ENCODE measurements at regions not wholly inside any gene's neighbourhood (a gene's known extent, or its start where the extent isn't known, plus 50 kb on each side); places are given as distances from the start of the nearest gene placed in this dataset.

DNA sequence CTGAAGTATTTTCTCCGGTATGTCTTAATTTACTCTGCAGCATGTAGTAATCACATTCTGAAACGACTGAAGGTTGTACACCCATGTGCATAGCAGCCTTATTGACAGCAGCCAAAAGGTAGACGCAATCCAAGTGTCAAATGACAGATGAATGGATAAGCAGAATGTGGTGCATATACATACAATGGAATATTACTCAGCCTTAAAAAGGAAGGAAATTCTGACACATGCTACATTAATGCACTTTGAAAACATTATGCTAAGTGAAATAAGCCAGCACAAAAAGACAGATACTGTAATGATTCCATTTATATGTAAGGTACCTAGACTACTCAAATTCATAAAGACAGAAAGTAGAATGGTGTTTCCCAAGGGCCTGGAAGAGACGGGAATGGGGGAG is 88.0 kb upstream of the EFEMP1 start:
- Mint-ChIP-seq H3K4me3 (ENCODE audit: unreplicated experiment) (no peak overlapping the region), H3K9me3 (ENCODE audit: unreplicated experiment) (no peaks in the 10 kb centered on the region), H3K27me3 (ENCODE audit: unreplicated experiment) (peaks cover 31% of the 10 kb centered on the region), H3K36me3 (ENCODE audit: unreplicated experiment) (no peaks in the 10 kb centered on the region), H3K27ac (ENCODE audit: unreplicated experiment) (no peak overlapping the region), H3K4me1 (ENCODE audit: unreplicated experiment) (no peaks in the 10 kb centered on the region)
- no peak for DNase-seq (ENCODE audit: extremely low spot score, unreplicated experiment)
- TF ChIP-seq, protein P1, sequence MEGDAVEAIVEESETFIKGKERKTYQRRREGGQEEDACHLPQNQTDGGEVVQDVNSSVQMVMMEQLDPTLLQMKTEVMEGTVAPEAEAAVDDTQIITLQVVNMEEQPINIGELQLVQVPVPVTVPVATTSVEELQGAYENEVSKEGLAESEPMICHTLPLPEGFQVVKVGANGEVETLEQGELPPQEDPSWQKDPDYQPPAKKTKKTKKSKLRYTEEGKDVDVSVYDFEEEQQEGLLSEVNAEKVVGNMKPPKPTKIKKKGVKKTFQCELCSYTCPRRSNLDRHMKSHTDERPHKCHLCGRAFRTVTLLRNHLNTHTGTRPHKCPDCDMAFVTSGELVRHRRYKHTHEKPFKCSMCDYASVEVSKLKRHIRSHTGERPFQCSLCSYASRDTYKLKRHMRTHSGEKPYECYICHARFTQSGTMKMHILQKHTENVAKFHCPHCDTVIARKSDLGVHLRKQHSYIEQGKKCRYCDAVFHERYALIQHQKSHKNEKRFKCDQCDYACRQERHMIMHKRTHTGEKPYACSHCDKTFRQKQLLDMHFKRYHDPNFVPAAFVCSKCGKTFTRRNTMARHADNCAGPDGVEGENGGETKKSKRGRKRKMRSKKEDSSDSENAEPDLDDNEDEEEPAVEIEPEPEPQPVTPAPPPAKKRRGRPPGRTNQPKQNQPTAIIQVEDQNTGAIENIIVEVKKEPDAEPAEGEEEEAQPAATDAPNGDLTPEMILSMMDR (IDR thresholded peaks at IDR 0.05) = no peak

DNA sequence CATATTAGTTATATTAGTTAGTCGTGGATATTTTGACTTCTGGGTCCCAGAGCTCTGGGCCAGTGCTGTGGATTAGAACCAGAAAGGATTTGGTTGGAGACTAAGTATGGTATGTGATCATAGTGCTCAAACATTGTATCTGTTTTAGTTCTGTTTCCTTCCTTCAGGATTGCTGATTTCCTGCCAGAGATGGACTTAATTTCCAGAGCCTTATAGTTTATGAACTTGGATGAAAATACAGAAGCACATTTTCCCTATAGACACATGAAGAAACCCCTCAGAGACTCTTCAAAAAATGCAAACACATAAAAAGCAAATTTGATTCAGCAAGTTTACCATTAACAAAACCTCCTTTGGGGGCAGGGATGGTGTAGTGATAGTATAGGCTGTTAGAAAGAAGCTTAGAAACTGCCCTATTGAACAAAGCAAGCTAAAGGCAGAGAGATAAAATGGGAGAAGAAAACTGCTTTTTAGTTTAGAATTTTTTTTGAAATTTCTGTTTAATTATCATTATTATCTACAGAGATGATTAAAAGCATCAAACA is 88.7 kb upstream of the EFEMP1 start:
- Mint-ChIP-seq H3K27me3 (ENCODE audit: unreplicated experiment) (peaks cover 30% of the 10 kb centered on the region), H3K27ac (ENCODE audit: unreplicated experiment) (no peak overlapping the region), H3K9me3 (ENCODE audit: unreplicated experiment) (no peaks in the 10 kb centered on the region), H3K4me1 (ENCODE audit: unreplicated experiment) (no peaks in the 10 kb centered on the region), H3K4me3 (ENCODE audit: unreplicated experiment) (no peak overlapping the region), H3K36me3 (ENCODE audit: unreplicated experiment) (no peaks in the 10 kb centered on the region)
- TF ChIP-seq, protein P1 (IDR thresholded peaks at IDR 0.05) = no peak
- DNase-seq (ENCODE audit: extremely low spot score, unreplicated experiment) = no peak

DNA sequence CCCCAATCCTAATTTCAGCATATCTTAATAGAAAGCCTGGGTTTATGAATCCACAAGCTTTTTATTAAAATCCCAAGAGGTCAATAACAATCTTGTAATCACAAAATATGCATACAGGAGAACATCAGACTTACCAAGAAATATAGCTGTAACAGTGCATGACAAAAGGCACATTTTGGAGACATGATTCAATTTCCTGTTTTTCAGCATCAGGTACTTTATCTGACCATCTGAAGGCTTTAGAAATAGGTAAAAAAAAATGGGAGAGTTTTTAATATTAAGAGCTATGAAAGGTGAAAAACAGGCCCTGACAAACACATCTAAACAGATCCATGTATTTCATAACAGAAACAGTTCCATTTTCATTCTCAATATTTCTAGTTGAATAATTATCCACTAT is 89.9 kb upstream of the EFEMP1 start:
- H3K4me3 Mint-ChIP-seq (ENCODE audit: unreplicated experiment) = no peak overlapping the region
- no peak overlapping the region for H3K27ac Mint-ChIP-seq (ENCODE audit: unreplicated experiment)

GRCh38 chr2:56014046-56014730 is 90.6 kb upstream of the EFEMP1 start:
- no peak for DNase-seq (ENCODE audit: extremely low spot score, unreplicated experiment)
- H3K36me3 Mint-ChIP-seq (ENCODE audit: unreplicated experiment) = no peaks in the 10 kb centered on the region
- H3K9me3 Mint-ChIP-seq (ENCODE audit: unreplicated experiment) = no peaks in the 10 kb centered on the region
- peaks cover 34% of the 10 kb centered on the region for H3K27me3 Mint-ChIP-seq (ENCODE audit: unreplicated experiment)
- TF ChIP-seq, protein P1 (IDR thresholded peaks at IDR 0.05) = no peak
- no peaks in the 10 kb centered on the region for H3K4me1 Mint-ChIP-seq (ENCODE audit: unreplicated experiment)
- H3K4me3 Mint-ChIP-seq (ENCODE audit: unreplicated experiment) = no peak overlapping the region
- H3K27ac Mint-ChIP-seq (ENCODE audit: unreplicated experiment) = no peak overlapping the region

More for the DNA sequence above, 89.9 kb upstream of the EFEMP1 start:
- TF ChIP-seq, protein P1 (IDR thresholded peaks at IDR 0.05) = no peak
- H3K9me3 Mint-ChIP-seq (ENCODE audit: unreplicated experiment) = no peaks in the 10 kb centered on the region
- H3K36me3 Mint-ChIP-seq (ENCODE audit: unreplicated experiment) = no peaks in the 10 kb centered on the region
- H3K27me3 Mint-ChIP-seq (ENCODE audit: unreplicated experiment) = peaks cover 33% of the 10 kb centered on the region
- H3K4me1 Mint-ChIP-seq (ENCODE audit: unreplicated experiment) = no peaks in the 10 kb centered on the region
- no peak for DNase-seq (ENCODE audit: extremely low spot score, unreplicated experiment)

DNA sequence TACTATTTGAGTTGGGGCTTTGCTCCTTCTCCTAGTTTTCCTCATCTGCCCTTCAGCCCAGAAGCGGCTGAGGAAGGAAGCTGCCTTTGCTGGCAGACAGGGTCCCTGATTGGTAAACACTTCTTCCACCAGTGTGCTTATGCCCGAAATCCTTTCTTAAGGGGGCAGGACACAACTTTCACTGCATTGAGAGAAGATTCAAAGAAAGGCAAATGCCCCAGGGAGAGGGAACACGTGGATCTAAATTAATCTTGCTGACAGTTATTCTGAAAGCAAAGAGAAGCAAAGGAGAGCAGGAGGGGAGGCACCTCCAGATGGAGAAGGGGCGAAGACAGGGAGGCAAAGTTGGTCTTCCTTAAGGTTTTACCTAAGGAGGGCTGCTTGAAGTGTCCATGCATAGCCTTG is 92.1 kb upstream of the EFEMP1 start:
- peaks cover 34% of the 10 kb centered on the region for H3K27me3 Mint-ChIP-seq (ENCODE audit: unreplicated experiment)
- no peaks in the 10 kb centered on the region for H3K36me3 Mint-ChIP-seq (ENCODE audit: unreplicated experiment)
- H3K9me3 Mint-ChIP-seq (ENCODE audit: unreplicated experiment) = no peaks in the 10 kb centered on the region
- H3K4me1 Mint-ChIP-seq (ENCODE audit: unreplicated experiment) = no peaks in the 10 kb centered on the region
- no peak overlapping the region for H3K27ac Mint-ChIP-seq (ENCODE audit: unreplicated experiment)
- TF ChIP-seq, protein P1 (IDR thresholded peaks at IDR 0.05) = no peak
- no peak for DNase-seq (ENCODE audit: extremely low spot score, unreplicated experiment)
- H3K4me3 Mint-ChIP-seq (ENCODE audit: unreplicated experiment) = no peak overlapping the region

Measured in osteocyte (in vitro differentiated cells).